SJCRH30 (cell line): ENCODE measurements at regions not wholly inside any gene's neighbourhood (a gene's known extent, or its start where the extent isn't known, plus 50 kb on each side); places are given as distances from the start of the nearest gene placed in this dataset.

ENCODE experiments used
- DNase-seq, 2 experiments: peaks; one replicate each; pipeline ENCODE4 v3.0.0-alpha.2; 2015 to 2020
- H3K27ac ChIP-seq: fragments of 250-450 bp; sonication (Bioruptor Pico); 2 replicates; pipeline ENCODE4 v1.5.1; 2020; ENCODE audit warnings: mild to moderate bottlenecking, moderate library complexity
- H3K27me3 ChIP-seq: fragments of 250-450 bp; sonication (Bioruptor Pico); 2 replicates; pipeline ENCODE4 v1.5.1; 2020; ENCODE audit warnings: mild to moderate bottlenecking, moderate library complexity
- H3K36me3 ChIP-seq: fragments of 250-450 bp; sonication (Bioruptor Pico); 2 replicates; pipeline ENCODE4 v1.5.1; 2020; ENCODE audit warnings: mild to moderate bottlenecking, moderate library complexity
- H3K4me1 ChIP-seq: fragments of 250-450 bp; sonication (Bioruptor Pico); 2 replicates; pipeline ENCODE4 v1.5.1; 2020; ENCODE audit warnings: mild to moderate bottlenecking, moderate library complexity
- H3K4me3 ChIP-seq: fragments of 250-450 bp; sonication (Bioruptor Pico); 2 replicates; pipeline ENCODE4 v1.5.1; 2020; ENCODE audit warnings: mild to moderate bottlenecking, moderate library complexity
- H3K9me3 ChIP-seq: fragments of 250-450 bp; sonication (Bioruptor Pico); replicated peaks from 2 replicates; pipeline ENCODE4 v1.5.1; 2020; ENCODE audit warnings: mild to moderate bottlenecking, moderate library complexity

- Histone ChIP-seq H3K27me3 (no peaks in the 10 kb centered on the region), H3K27ac (no peak overlapping the region), H3K36me3 (no peaks in the 10 kb centered on the region), H3K4me1 (no peaks in the 10 kb centered on the region), H3K4me3 (no peak overlapping the region), H3K9me3 (no peaks in the 10 kb centered on the region)
- DNase-seq, result no peak
Measured at GRCh38 chr18:38900031-38900430, 1334.4 kb upstream of the CELF4 start.

GRCh38 chr18:38899252-38899651 is 1333.7 kb upstream of the CELF4 start:
- no peaks in the 10 kb centered on the region for H3K9me3 ChIP-seq
- H3K4me1 ChIP-seq, result no peaks in the 10 kb centered on the region
- H3K36me3 ChIP-seq, result no peaks in the 10 kb centered on the region
- no peak for DNase-seq
- no peak overlapping the region for H3K27ac ChIP-seq
- H3K4me3 ChIP-seq, result no peak overlapping the region
- no peaks in the 10 kb centered on the region for H3K27me3 ChIP-seq

GRCh38 chr18:38898167-38898566 is 1332.6 kb upstream of the CELF4 start:
- Histone ChIP-seq H3K9me3 (no peaks in the 10 kb centered on the region), H3K4me1 (no peaks in the 10 kb centered on the region), H3K36me3 (no peaks in the 10 kb centered on the region), H3K27me3 (no peaks in the 10 kb centered on the region), H3K27ac (no peak overlapping the region), H3K4me3 (no peak overlapping the region)
- DNase-seq, result no peak

- Histone ChIP-seq H3K27me3 (no peaks in the 10 kb centered on the region), H3K36me3 (no peaks in the 10 kb centered on the region), H3K9me3 (no peaks in the 10 kb centered on the region), H3K4me3 (no peak overlapping the region), H3K27ac (no peak overlapping the region), H3K4me1 (no peaks in the 10 kb centered on the region)
- no peak for DNase-seq
Measured at GRCh38 chr18:38895560-38895959, 1330.0 kb upstream of the CELF4 start.

GRCh38 chr18:38887671-38888020 is 1322.0 kb upstream of the CELF4 start:
- Histone ChIP-seq H3K4me3 (no peak overlapping the region), H3K27me3 (no peaks in the 10 kb centered on the region), H3K4me1 (no peaks in the 10 kb centered on the region), H3K36me3 (no peaks in the 10 kb centered on the region), H3K27ac (no peak overlapping the region), H3K9me3 (no peaks in the 10 kb centered on the region)
- DNase-seq, result no peak

- Histone ChIP-seq H3K27ac (no peak overlapping the region), H3K27me3 (no peaks in the 10 kb centered on the region), H3K4me3 (no peak overlapping the region), H3K36me3 (no peaks in the 10 kb centered on the region), H3K4me1 (no peaks in the 10 kb centered on the region), H3K9me3 (no peaks in the 10 kb centered on the region)
- no peak for DNase-seq
Measured at GRCh38 chr18:38886861-38887670, 1321.5 kb upstream of the CELF4 start.

GRCh38 chr18:38886235-38886634 is 1320.6 kb upstream of the CELF4 start:
- no peak overlapping the region for H3K27ac ChIP-seq

GRCh38 chr18:38884050-38884449 is 1318.5 kb upstream of the CELF4 start:
- H3K27me3 ChIP-seq, result no peaks in the 10 kb centered on the region
- DNase-seq, result peak in 1 of 2 experiments; percentile 0
- H3K4me3 ChIP-seq, result no peak overlapping the region
- H3K4me1 ChIP-seq, result no peaks in the 10 kb centered on the region
- H3K27ac ChIP-seq, result no peak overlapping the region
- H3K36me3 ChIP-seq, result no peaks in the 10 kb centered on the region
- H3K9me3 ChIP-seq, result no peaks in the 10 kb centered on the region

More at GRCh38 chr18:38886235-38886634, 1320.6 kb upstream of the CELF4 start:
- no peak for DNase-seq
- no peaks in the 10 kb centered on the region for H3K4me1 ChIP-seq
- no peaks in the 10 kb centered on the region for H3K27me3 ChIP-seq
- no peaks in the 10 kb centered on the region for H3K9me3 ChIP-seq
- H3K4me3 ChIP-seq, result no peak overlapping the region
- H3K36me3 ChIP-seq, result no peaks in the 10 kb centered on the region

GRCh38 chr18:38883111-38883510 is 1317.5 kb upstream of the CELF4 start:
- DNase-seq, result no peak
- Histone ChIP-seq H3K4me1 (no peaks in the 10 kb centered on the region), H3K36me3 (no peaks in the 10 kb centered on the region), H3K9me3 (no peaks in the 10 kb centered on the region), H3K27ac (no peak overlapping the region), H3K4me3 (no peak overlapping the region), H3K27me3 (no peaks in the 10 kb centered on the region)

- Histone ChIP-seq H3K4me1 (no peaks in the 10 kb centered on the region), H3K4me3 (no peak overlapping the region), H3K27ac (no peak overlapping the region), H3K27me3 (no peaks in the 10 kb centered on the region), H3K36me3 (no peaks in the 10 kb centered on the region), H3K9me3 (no peaks in the 10 kb centered on the region)
- DNase-seq, result no peak
Measured at GRCh38 chr18:38879871-38880270, 1314.3 kb upstream of the CELF4 start.

- no peak for DNase-seq
- no peak overlapping the region for H3K4me3 ChIP-seq
- no peaks in the 10 kb centered on the region for H3K9me3 ChIP-seq
- no peaks in the 10 kb centered on the region for H3K4me1 ChIP-seq
- no peak overlapping the region for H3K27ac ChIP-seq
- no peaks in the 10 kb centered on the region for H3K36me3 ChIP-seq
- H3K27me3 ChIP-seq, result no peaks in the 10 kb centered on the region
Measured at GRCh38 chr18:38872342-38872741, 1306.7 kb upstream of the CELF4 start.

- Histone ChIP-seq H3K27ac (no peak overlapping the region), H3K4me3 (no peak overlapping the region), H3K36me3 (no peaks in the 10 kb centered on the region), H3K27me3 (no peaks in the 10 kb centered on the region), H3K9me3 (no peaks in the 10 kb centered on the region), H3K4me1 (no peaks in the 10 kb centered on the region)
- no peak for DNase-seq
Measured at GRCh38 chr18:38868757-38869156, 1303.2 kb upstream of the CELF4 start.

- H3K4me3 ChIP-seq, result no peak overlapping the region
- no peaks in the 10 kb centered on the region for H3K27me3 ChIP-seq
- H3K27ac ChIP-seq, result no peak overlapping the region
- no peak for DNase-seq
- H3K4me1 ChIP-seq, result no peaks in the 10 kb centered on the region
- H3K36me3 ChIP-seq, result no peaks in the 10 kb centered on the region
- no peaks in the 10 kb centered on the region for H3K9me3 ChIP-seq
Measured at GRCh38 chr18:38867680-38868079, 1302.1 kb upstream of the CELF4 start.

GRCh38 chr18:38851526-38851925 is 1285.9 kb upstream of the CELF4 start:
- H3K4me3 ChIP-seq, result no peak overlapping the region
- no peaks in the 10 kb centered on the region for H3K9me3 ChIP-seq
- no peaks in the 10 kb centered on the region for H3K4me1 ChIP-seq
- no peak for DNase-seq
- no peaks in the 10 kb centered on the region for H3K36me3 ChIP-seq
- no peak overlapping the region for H3K27ac ChIP-seq
- no peaks in the 10 kb centered on the region for H3K27me3 ChIP-seq

- Histone ChIP-seq H3K4me3 (no peak overlapping the region), H3K4me1 (no peaks in the 10 kb centered on the region), H3K36me3 (no peaks in the 10 kb centered on the region), H3K9me3 (no peaks in the 10 kb centered on the region), H3K27ac (no peak overlapping the region), H3K27me3 (no peaks in the 10 kb centered on the region)
- DNase-seq, result no peak
Measured at GRCh38 chr18:38847326-38847725, 1281.7 kb upstream of the CELF4 start.

- Histone ChIP-seq H3K4me3 (no peak overlapping the region), H3K9me3 (no peaks in the 10 kb centered on the region), H3K27me3 (no peaks in the 10 kb centered on the region), H3K27ac (no peak overlapping the region), H3K36me3 (no peaks in the 10 kb centered on the region), H3K4me1 (no peaks in the 10 kb centered on the region)
- DNase-seq, result no peak
Measured at GRCh38 chr18:38843291-38843690, 1277.7 kb upstream of the CELF4 start.
